Mesothelial cell of epicardium (in vitro differentiated cells): ENCODE measurements at regions not wholly inside any gene's neighbourhood (a gene's known extent, or its start where the extent isn't known, plus 50 kb on each side); places are given as distances from the start of the nearest gene placed in this dataset.
A peak's percentile ranks its signal among the peaks of the same experiment; 100 is the strongest.

Experiments used
- DNase-seq, 2 experiments: peaks; one replicate each; pipeline ENCODE4 v3.0.0; 2021; ENCODE audit warnings: low spot score in 2 of 2; ENCODE audit not compliant: unreplicated experiment in 2 of 2
- H3K27ac Mint-ChIP-seq: 2 replicates; pipeline ENCODE4 v1.8.0; 2021; ENCODE audit warnings: mixed read lengths
- H3K27me3 Mint-ChIP-seq: 2 replicates; pipeline ENCODE4 v1.8.0; 2021; ENCODE audit warnings: low read depth, mixed read lengths
- H3K36me3 Mint-ChIP-seq: 2 replicates; pipeline ENCODE4 v1.8.0; 2021; ENCODE audit warnings: mixed read lengths
- H3K4me1 Mint-ChIP-seq: 2 replicates; pipeline ENCODE4 v1.8.0; 2021; ENCODE audit warnings: mixed read lengths
- H3K4me3 Mint-ChIP-seq: 2 replicates; pipeline ENCODE4 v1.8.0; 2021; ENCODE audit warnings: mild to moderate bottlenecking, moderate library complexity, mixed read lengths
- H3K9me3 Mint-ChIP-seq: 2 replicates; pipeline ENCODE4 v1.8.0; 2021; ENCODE audit warnings: mixed read lengths
- TF ChIP-seq, protein P1 (sequence below): fragments of 200-600 bp; sonication (generic); IDR thresholded peaks from one replicate; pipeline ENCODE4 v1.5.0; 2021; ENCODE audit warnings: antibody characterized with exemption; ENCODE audit not compliant: unreplicated experiment

DNA sequence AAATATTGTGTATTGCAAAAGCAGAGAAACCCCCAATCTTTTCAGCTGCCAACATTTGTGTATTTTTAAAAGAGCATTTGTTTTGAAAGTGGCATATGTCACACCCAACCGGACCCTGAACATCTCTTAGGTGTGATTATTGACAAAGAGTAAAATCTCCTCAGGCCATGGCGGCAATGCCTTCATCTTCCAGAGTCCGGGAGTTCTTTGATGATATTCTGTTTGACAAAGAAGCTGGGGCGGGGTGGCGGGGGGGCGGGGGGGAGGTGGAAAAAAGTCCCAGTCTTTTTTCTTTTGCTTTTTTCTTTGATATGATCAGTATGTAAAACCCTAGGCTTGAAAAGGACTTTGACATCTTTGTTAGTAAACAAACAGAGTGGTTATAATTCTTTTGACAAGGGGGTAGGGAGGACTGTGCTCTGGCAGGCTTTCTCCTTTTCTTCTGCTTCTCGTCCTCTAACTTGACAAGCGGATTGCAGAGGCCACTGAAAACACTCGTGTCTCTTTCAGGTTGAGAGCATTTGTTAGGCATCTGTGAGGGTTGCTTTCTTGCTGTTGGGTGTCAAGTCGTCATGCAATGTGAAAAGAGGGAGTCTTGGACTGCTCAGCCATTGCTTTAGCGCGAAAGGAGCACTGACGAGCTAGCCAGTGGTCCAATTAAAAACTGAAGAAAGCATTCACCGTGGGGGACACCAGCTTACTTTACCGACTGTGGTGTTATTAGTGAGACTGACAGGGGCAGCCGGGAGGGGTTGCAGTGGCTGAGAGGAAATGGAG is 243.2 kb downstream of the NSUN3 start:
- TF ChIP-seq, protein P1, sequence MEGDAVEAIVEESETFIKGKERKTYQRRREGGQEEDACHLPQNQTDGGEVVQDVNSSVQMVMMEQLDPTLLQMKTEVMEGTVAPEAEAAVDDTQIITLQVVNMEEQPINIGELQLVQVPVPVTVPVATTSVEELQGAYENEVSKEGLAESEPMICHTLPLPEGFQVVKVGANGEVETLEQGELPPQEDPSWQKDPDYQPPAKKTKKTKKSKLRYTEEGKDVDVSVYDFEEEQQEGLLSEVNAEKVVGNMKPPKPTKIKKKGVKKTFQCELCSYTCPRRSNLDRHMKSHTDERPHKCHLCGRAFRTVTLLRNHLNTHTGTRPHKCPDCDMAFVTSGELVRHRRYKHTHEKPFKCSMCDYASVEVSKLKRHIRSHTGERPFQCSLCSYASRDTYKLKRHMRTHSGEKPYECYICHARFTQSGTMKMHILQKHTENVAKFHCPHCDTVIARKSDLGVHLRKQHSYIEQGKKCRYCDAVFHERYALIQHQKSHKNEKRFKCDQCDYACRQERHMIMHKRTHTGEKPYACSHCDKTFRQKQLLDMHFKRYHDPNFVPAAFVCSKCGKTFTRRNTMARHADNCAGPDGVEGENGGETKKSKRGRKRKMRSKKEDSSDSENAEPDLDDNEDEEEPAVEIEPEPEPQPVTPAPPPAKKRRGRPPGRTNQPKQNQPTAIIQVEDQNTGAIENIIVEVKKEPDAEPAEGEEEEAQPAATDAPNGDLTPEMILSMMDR = no peak
- H3K36me3 Mint-ChIP-seq = no peaks in the 10 kb centered on the region
- peaks cover 34% of the 10 kb centered on the region for H3K4me1 Mint-ChIP-seq
- no peak overlapping the region for H3K4me3 Mint-ChIP-seq
- peaks cover 20% of the 10 kb centered on the region for H3K27me3 Mint-ChIP-seq
- no peak for DNase-seq
- no peaks in the 10 kb centered on the region for H3K9me3 Mint-ChIP-seq
- peak overlapping the region; percentile 16 for H3K27ac Mint-ChIP-seq

DNA sequence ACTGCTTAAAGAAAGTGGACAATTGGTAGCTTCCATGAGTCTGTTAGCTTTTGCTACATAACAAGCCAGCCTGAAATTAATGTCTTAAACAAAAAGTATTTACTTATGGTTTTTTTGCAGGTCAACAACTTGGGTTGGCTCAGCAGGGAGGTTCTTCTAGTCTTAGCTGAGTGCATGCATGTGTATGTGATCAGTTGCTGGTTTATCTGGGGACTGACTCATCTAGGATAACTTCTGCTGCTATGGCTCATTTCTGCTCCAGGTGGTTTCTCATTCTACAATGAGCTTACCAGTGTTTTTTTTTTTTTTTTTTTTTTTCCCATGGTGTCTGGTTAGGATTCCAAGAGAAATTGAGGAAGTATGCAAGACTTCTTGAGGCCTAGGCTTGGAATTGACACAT is 244.7 kb downstream of the NSUN3 start:
- no peaks in the 10 kb centered on the region for H3K36me3 Mint-ChIP-seq

DNA sequence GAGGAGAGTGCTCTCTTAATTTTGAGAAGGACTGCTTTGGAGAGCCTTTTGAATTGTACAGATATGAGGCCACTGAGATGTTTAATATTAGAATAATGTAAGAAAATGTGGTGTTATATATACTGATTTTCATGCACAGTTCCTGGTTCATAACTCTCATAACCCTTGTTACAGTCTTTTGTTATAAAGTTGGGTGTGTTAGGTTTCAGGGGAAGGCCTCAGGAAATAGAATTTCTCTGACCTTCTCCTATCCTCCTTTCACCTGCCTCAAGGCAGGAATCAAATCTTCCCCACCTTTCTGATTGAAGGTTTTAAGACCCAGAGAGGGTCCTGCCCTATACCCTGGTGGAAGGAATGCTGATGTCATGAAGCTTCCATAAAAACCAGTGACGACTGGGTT is 245.9 kb downstream of the NSUN3 start:
- DNase-seq = no peak
- no peak overlapping the region for H3K4me3 Mint-ChIP-seq
- peaks cover 16% of the 10 kb centered on the region for H3K27me3 Mint-ChIP-seq
- peaks cover 45% of the 10 kb centered on the region for H3K4me1 Mint-ChIP-seq
- TF ChIP-seq, protein P1 = peak; percentile 15
- no peaks in the 10 kb centered on the region for H3K9me3 Mint-ChIP-seq
- no peaks in the 10 kb centered on the region for H3K36me3 Mint-ChIP-seq
- no peak overlapping the region for H3K27ac Mint-ChIP-seq

More for the DNA sequence above, 244.7 kb downstream of the NSUN3 start:
- no peak for DNase-seq
- Mint-ChIP-seq H3K4me3 (no peak overlapping the region), H3K27me3 (peaks cover 20% of the 10 kb centered on the region), H3K9me3 (no peaks in the 10 kb centered on the region), H3K4me1 (peaks cover 49% of the 10 kb centered on the region), H3K27ac (no peak overlapping the region)
- TF ChIP-seq, protein P1 = no peak

DNA sequence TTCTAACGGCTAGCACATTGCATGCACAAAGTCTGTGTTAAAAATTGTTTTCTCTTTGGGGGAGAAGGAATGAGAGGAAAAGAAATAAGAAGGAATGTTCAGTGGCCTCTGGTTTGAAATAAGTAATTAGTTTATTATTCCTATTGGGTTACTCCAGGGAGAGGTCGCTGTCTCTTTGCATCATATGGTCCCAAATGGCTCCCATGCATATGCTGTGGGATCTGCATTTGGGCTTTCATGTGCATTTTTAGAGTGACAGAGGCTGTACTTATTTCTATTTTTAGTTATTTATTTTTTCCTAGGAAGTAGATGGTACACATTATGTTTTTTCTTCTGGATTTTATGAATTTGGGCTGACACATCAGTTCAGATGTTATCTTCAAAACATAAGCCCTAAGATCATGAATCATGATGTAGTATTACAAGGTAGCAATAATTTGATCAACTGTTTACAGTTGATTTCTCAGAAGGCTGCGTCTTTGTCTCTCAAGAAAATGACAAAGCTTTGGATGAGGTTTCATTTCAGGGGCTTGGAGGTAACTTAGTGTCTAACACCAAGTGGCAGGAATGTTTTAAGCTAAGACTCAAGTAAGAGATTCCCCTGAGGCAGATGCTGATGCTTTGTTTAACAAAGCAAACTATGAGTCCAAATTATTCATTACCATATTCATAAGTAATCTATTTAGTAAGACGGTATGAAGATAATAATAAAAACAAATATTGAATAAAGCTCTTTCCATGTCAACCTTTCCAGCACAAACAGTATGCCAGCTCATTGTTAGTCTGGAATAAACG is 247.7 kb downstream of the NSUN3 start:
- TF ChIP-seq, protein P1 = no peak
- Mint-ChIP-seq H3K4me3 (no peak overlapping the region), H3K27ac (no peak overlapping the region), H3K9me3 (no peaks in the 10 kb centered on the region), H3K27me3 (peaks cover 14% of the 10 kb centered on the region), H3K4me1 (peaks cover 29% of the 10 kb centered on the region), H3K36me3 (no peaks in the 10 kb centered on the region)
- DNase-seq = no peak

- TF ChIP-seq, protein P1 = no peak
- Mint-ChIP-seq H3K4me3 (no peak overlapping the region), H3K9me3 (no peaks in the 10 kb centered on the region), H3K4me1 (peaks cover 20% of the 10 kb centered on the region), H3K27me3 (peaks cover 12% of the 10 kb centered on the region), H3K36me3 (no peaks in the 10 kb centered on the region), H3K27ac (peak overlapping the region; percentile 89)
- no peak for DNase-seq
Measured at GRCh38 chr3:94311651-94312050, 248.8 kb downstream of the NSUN3 start.
